Hepatocyte (in vitro differentiated cells): ENCODE measurements at regions not wholly inside any gene's neighbourhood (a gene's known extent, or its start where the extent isn't known, plus 50 kb on each side); places are given as distances from the start of the nearest gene placed in this dataset.
"Not testable (repeated sequence)": the region's sequence is repeated elsewhere in the genome, so short reads cannot be mapped to it uniquely, and the experiment has no call there.

Experiments used
- DNase-seq: peaks from one replicate; pipeline ENCODE4 v3.0.0-alpha.2; 2016; ENCODE audit warnings: low spot score
- H2AFZ ChIP-seq: fragments of 200-600 bp; sonication (generic); 2 replicates; pipeline ENCODE4 v1.6.0; 2016; ENCODE audit warnings: antibody characterized with exemption, mild to moderate bottlenecking
- H3K27ac ChIP-seq: fragments of 200-600 bp; sonication (generic); 2 replicates; pipeline ENCODE4 v1.5.1; 2016; ENCODE audit warnings: mild to moderate bottlenecking
- H3K27me3 ChIP-seq: fragments of 200-600 bp; sonication (generic); 2 replicates; pipeline ENCODE4 v1.6.1; 2016
- H3K36me3 ChIP-seq: fragments of 200-600 bp; sonication (generic); replicated peaks from 2 replicates; pipeline ENCODE4 v1.5.1; 2016; ENCODE audit warnings: low read depth; ENCODE audit not compliant: insufficient read depth
- H3K4me1 ChIP-seq: fragments of 200-600 bp; sonication (generic); 2 replicates; pipeline ENCODE4 v1.5.1; 2016; ENCODE audit warnings: mild to moderate bottlenecking, moderate library complexity; ENCODE audit not compliant: insufficient read depth
- H3K4me2 ChIP-seq: fragments of 200-600 bp; sonication (generic); 2 replicates; pipeline ENCODE4 v1.6.0; 2016
- H3K4me3 ChIP-seq: fragments of 200-600 bp; sonication (generic); 2 replicates; pipeline ENCODE4 v1.5.1; 2016; ENCODE audit warnings: mild to moderate bottlenecking
- H3K79me2 ChIP-seq: fragments of 200-600 bp; sonication (generic); 2 replicates; pipeline ENCODE4 v1.6.0; 2017; ENCODE audit warnings: mild to moderate bottlenecking
- H3K9me2 ChIP-seq: fragments of 200-600 bp; sonication (generic); replicated peaks from 2 replicates; pipeline ENCODE4 v1.6.0; 2017; ENCODE audit warnings: mild to moderate bottlenecking; ENCODE audit not compliant: insufficient read depth
- H3K9me3 ChIP-seq: fragments of 200-600 bp; sonication (generic); 2 replicates; pipeline ENCODE4 v1.5.1; 2016; ENCODE audit warnings: low read depth, mild to moderate bottlenecking
- H4K20me1 ChIP-seq: fragments of 200-600 bp; sonication (generic); 2 replicates; pipeline ENCODE4 v1.6.0; 2016; ENCODE audit warnings: mild to moderate bottlenecking; ENCODE audit not compliant: insufficient read depth, poor library complexity, severe bottlenecking
- EZH2 ChIP-seq: fragments of 200-600 bp; sonication (generic); IDR thresholded peaks from 2 replicates; pipeline ENCODE4 v1.6.1; 2016; ENCODE audit warnings: antibody characterized with exemption, mild to moderate bottlenecking, borderline replicate concordance
- EZH2phosphoT487 ChIP-seq: fragments of 200-600 bp; sonication (generic); IDR thresholded peaks from one replicate; pipeline ENCODE4 v1.6.1; 2018; ENCODE audit warnings: antibody characterized with exemption, mild to moderate bottlenecking, low read depth, moderate library complexity; ENCODE audit not compliant: unreplicated experiment, severe bottlenecking
- WGBS: methylation state at CpG from one replicate; pipeline ENCODE4 v1.1.6; 2016; ENCODE audit warnings: low lambda C conversion rate; ENCODE audit errors: missing lambda C conversion rate; 5-methylcytosine and 5-hydroxymethylcytosine counted together
- TF ChIP-seq, protein P1 (sequence below): fragments of 200-600 bp; sonication (generic); IDR thresholded peaks from 2 replicates; pipeline ENCODE4 v1.5.1; 2016; ENCODE audit warnings: antibody characterized with exemption, mild to moderate bottlenecking; ENCODE audit not compliant: poor library complexity

DNA sequence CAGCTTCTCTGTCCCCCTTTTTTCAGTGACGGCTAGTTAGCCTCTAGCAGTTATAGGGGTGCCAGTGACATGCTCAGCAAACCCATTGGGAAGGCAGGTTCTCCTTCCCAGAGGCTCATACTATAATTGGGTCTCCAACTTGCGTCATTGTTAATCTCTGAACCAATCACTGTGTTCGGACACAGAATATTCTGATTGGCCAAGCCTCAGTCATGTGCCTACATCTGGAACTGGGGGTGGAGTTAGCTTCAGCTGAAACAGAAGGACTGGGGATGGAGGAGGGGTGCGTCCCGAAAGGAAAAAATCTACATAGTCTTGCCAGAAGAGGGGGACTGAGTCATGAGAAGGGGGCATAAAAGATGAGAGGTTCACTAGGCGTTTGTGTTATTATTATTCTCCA, 165.6 kb downstream of the SUDS3 start:
- no peak for DNase-seq
- H3K9me3 ChIP-seq: no peaks in the 10 kb centered on the region
- H2AFZ ChIP-seq: no peak overlapping the region
- H3K4me1 ChIP-seq: no peaks in the 10 kb centered on the region
- no peaks in the 10 kb centered on the region for H4K20me1 ChIP-seq
- no peaks in the 10 kb centered on the region for H3K36me3 ChIP-seq
- no peaks in the 10 kb centered on the region for H3K79me2 ChIP-seq
- H3K4me2 ChIP-seq: no peak overlapping the region
- no peaks in the 10 kb centered on the region for H3K27me3 ChIP-seq
- no peak overlapping the region for H3K4me3 ChIP-seq
- WGBS: 91% methylated on average over 6 of the region's 6 CpGs
- no peak overlapping the region for H3K27ac ChIP-seq
- TF ChIP-seq EZH2: no peak
- no peak for TF ChIP-seq EZH2phosphoT487
- TF ChIP-seq, protein P1, sequence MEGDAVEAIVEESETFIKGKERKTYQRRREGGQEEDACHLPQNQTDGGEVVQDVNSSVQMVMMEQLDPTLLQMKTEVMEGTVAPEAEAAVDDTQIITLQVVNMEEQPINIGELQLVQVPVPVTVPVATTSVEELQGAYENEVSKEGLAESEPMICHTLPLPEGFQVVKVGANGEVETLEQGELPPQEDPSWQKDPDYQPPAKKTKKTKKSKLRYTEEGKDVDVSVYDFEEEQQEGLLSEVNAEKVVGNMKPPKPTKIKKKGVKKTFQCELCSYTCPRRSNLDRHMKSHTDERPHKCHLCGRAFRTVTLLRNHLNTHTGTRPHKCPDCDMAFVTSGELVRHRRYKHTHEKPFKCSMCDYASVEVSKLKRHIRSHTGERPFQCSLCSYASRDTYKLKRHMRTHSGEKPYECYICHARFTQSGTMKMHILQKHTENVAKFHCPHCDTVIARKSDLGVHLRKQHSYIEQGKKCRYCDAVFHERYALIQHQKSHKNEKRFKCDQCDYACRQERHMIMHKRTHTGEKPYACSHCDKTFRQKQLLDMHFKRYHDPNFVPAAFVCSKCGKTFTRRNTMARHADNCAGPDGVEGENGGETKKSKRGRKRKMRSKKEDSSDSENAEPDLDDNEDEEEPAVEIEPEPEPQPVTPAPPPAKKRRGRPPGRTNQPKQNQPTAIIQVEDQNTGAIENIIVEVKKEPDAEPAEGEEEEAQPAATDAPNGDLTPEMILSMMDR: no peak
- no peaks in the 10 kb centered on the region for H3K9me2 ChIP-seq

DNA sequence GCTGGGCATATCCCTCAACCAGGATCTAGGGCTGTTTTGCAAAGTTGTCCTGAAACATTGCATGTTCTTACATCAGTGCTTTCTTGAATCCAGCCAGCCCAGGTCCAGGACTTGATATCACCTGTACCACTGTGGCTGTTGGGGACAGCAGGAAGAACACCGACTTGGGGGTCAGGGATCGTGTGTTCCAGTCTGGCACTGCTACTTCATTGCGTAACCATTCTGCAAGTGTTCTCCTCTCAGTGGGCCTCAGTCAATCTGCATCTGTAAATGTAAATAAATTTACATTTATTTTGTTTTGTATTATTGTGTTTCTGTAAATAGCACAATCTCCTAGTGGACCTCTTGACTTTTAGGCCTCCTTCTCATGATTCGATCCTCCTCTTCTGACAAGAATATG, 167.3 kb downstream of the SUDS3 start:
- Histone ChIP-seq H2AFZ (no peak overlapping the region), H3K4me2 (no peak overlapping the region), H3K79me2 (no peaks in the 10 kb centered on the region), H3K4me1 (no peaks in the 10 kb centered on the region), H3K9me2 (no peaks in the 10 kb centered on the region), H3K27ac (no peak overlapping the region), H3K27me3 (no peaks in the 10 kb centered on the region), H4K20me1 (no peaks in the 10 kb centered on the region), H3K36me3 (no peaks in the 10 kb centered on the region), H3K4me3 (no peak overlapping the region), H3K9me3 (no peaks in the 10 kb centered on the region)
- 93% methylated on average over 4 of the region's 4 CpGs for WGBS
- TF ChIP-seq EZH2 (no peak), EZH2phosphoT487 (no peak)
- TF ChIP-seq, protein P1: no peak
- no peak for DNase-seq

- WGBS: 67% methylated on average over 1 of the region's 1 CpG
- no peaks in the 10 kb centered on the region for H3K27me3 ChIP-seq
- TF ChIP-seq EZH2: no peak
- TF ChIP-seq, protein P1: no peak
- H3K4me1 ChIP-seq: no peaks in the 10 kb centered on the region
- H3K9me3 ChIP-seq: no peaks in the 10 kb centered on the region
- H3K4me3 ChIP-seq: no peak overlapping the region
- no peak overlapping the region for H3K27ac ChIP-seq
- no peak for DNase-seq
- H4K20me1 ChIP-seq: no peaks in the 10 kb centered on the region
- H3K4me2 ChIP-seq: no peak overlapping the region
- H2AFZ ChIP-seq: no peak overlapping the region
- no peaks in the 10 kb centered on the region for H3K36me3 ChIP-seq
- H3K9me2 ChIP-seq: no peaks in the 10 kb centered on the region
- no peaks in the 10 kb centered on the region for H3K79me2 ChIP-seq
Observed at GRCh38 chr12:118544569-118544968, 168.2 kb downstream of the SUDS3 start.

DNA sequence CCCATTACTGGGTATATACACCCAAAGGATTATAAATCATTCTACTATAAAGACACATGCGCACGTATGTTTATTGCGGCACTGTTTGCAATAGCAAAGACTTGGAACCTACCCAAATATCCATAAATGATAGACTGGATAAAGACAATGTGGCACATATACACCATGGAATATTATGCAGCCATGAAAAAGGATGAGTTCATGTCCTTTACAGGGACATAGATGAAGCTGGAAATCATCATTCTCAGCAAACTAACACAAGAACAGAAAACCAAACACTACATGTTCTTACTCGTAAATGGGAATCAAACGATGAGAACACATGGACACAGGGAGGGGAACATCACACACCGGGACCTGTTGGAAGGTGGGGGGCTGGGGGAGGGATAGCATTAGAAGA, 171.3 kb downstream of the SUDS3 start:
- not testable (repeated sequence) for H3K79me2 ChIP-seq, DNase-seq, H3K4me3 ChIP-seq, H3K9me2 ChIP-seq, H3K9me3 ChIP-seq, H3K27me3 ChIP-seq, H3K36me3 ChIP-seq, H4K20me1 ChIP-seq, H3K4me2 ChIP-seq, H2AFZ ChIP-seq, H3K27ac ChIP-seq, H3K4me1 ChIP-seq
- 96% methylated on average over 6 of the region's 6 CpGs for WGBS
